AG09319 (cell line): ENCODE measurements at regions not wholly inside any gene's neighbourhood (a gene's known extent, or its start where the extent isn't known, plus 50 kb on each side); places are given as distances from the start of the nearest gene placed in this dataset.
"Not testable (repeated sequence)": the region's sequence is repeated elsewhere in the genome, so short reads cannot be mapped to it uniquely, and the experiment has no call there.

Experiments used
- DNase-seq: peaks from one replicate; pipeline ENCODE4 v3.0.0-alpha.2; 2010; ENCODE audit warnings: low read depth; ENCODE audit errors: extremely low read depth
- TF ChIP-seq, protein P1 (sequence below): IDR thresholded peaks from 2 replicates; pipeline ENCODE4 v1.5.1; 2011; ENCODE audit warnings: low read depth, mild to moderate bottlenecking, inconsistent platforms, low read length, moderate library complexity

- DNase-seq = no peak
Measured at GRCh38 chr14:43687921-43688320, 819.2 kb downstream of the FSCB start.

GRCh38 chr14:43677581-43677980 is 829.5 kb downstream of the FSCB start:
- no peak for DNase-seq
- TF ChIP-seq, protein P1, sequence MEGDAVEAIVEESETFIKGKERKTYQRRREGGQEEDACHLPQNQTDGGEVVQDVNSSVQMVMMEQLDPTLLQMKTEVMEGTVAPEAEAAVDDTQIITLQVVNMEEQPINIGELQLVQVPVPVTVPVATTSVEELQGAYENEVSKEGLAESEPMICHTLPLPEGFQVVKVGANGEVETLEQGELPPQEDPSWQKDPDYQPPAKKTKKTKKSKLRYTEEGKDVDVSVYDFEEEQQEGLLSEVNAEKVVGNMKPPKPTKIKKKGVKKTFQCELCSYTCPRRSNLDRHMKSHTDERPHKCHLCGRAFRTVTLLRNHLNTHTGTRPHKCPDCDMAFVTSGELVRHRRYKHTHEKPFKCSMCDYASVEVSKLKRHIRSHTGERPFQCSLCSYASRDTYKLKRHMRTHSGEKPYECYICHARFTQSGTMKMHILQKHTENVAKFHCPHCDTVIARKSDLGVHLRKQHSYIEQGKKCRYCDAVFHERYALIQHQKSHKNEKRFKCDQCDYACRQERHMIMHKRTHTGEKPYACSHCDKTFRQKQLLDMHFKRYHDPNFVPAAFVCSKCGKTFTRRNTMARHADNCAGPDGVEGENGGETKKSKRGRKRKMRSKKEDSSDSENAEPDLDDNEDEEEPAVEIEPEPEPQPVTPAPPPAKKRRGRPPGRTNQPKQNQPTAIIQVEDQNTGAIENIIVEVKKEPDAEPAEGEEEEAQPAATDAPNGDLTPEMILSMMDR = no peak

More at GRCh38 chr14:43687921-43688320, 819.2 kb downstream of the FSCB start:
- TF ChIP-seq, protein P1 = no peak

DNA sequence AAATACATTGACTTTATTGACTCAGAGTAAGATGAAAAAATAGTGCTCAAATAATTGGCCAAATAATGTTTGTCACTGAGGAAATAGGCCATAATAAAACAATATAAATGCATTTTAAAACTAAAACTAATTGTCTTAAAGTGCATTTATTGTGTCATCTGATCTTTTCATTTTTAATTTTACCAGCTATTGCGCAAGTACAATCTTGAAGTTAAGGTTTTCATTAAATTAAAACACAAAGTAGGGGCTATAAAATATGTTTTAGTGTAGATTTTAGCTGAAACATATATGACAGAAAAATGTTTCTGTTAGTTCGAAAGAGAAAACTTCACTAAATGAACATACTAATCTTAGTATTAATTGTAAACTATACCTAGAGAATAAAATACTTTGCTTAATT is 832.8 kb downstream of the FSCB start:
- TF ChIP-seq, protein P1 = no peak
- no peak for DNase-seq

DNA sequence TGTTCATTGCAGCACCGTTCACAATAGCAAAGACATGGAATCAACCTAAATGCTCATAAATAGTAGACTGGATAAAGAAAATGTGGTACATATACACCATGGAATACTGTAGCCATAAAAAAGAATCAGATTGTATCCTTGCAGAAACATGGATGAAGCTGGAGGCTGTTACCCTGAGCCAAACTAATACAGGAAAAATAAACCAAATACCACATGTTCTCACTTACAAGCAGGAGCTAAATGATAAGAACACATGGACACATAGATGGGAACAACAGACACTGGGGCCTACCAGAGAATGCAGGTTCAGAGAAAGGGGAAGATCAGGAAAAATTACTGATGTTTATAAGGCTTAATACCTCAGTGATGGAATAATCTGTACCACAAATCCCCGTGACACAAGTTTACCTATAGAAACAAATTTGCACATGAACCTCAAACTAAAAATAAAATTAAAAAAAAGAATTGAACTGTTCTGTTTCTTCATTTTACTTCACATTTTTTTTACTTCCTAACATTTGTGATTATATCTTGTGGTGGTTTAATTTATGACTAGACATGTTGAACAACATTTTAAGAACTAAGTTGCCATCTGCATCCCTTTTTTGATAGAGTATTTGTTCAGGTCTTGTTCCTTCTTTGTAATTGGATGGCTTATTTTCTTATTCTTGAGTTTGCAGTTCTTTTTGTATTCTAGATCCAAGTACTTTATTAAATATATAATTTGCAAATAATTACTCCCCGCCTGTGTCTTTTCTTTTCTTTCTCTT is 835.2 kb downstream of the FSCB start:
- no peak for DNase-seq
- TF ChIP-seq, protein P1 = no peak

DNA sequence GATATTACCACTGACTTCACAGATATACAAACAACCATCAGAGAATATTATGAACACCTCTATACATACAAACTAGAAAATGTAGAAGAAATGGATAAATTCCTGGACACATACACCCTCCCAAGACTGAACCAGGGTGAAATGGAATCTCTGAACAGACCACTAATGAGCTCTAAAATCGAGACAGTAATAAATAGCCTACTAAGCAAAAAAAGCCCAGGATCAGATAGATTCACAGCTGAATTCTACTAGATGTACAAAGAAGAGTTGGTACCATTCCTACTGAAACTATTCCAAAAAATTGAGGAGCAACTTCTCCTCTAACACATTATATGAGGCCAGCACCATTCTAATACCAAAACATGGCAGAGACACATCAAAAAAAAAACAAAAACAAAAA is 837.7 kb downstream of the FSCB start:
- TF ChIP-seq, protein P1 = no peak
- no peak for DNase-seq

DNA sequence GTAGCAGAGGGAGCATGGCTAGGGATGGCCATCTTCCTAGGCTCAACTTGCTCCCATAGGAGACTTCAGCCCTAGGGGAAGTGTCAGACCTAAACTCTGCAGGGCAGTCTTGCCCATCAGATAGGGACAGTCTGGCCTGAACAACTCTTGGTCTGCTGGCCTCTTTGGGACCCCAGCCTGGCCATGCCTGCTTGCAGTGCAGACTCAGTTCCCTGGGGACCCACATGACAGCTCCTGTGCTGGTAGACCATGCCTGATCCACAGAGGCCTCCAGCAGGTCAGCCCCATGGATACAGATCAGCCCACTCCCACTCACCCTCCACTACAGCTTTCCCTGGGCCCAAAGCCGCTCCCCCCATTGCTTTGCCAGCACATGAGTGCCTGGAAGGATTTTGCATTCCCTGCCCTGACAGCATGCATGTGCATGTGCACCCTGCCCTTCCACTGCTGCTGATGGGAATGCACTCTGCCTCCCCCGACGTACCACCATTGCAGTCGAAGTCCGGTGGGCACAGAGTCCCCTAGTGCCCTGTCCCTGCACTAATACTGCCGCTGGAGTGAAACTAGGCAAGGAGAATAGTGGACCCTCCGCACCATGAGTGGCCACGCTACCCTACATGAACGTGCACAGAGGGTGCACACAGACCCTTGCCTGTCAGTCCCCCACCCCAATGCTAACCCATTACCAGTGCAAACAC is 841.4 kb downstream of the FSCB start:
- TF ChIP-seq, protein P1 = no peak
- DNase-seq = no peak

GRCh38 chr14:43655194-43655593 is 851.9 kb downstream of the FSCB start:
- DNase-seq = not testable (repeated sequence)
